Daoy (cell line): ENCODE measurements at regions not wholly inside any gene's neighbourhood (a gene's known extent, or its start where the extent isn't known, plus 50 kb on each side); places are given as distances from the start of the nearest gene placed in this dataset.
A peak's percentile ranks its signal among the peaks of the same experiment; 100 is the strongest.
"Not testable (repeated sequence)": the region's sequence is repeated elsewhere in the genome, so short reads cannot be mapped to it uniquely, and the experiment has no call there.

Experiments
- DNase-seq: peaks from one replicate; pipeline ENCODE4 v3.0.0-alpha.2; 2015; ENCODE audit warnings: low read depth

- DNase-seq = peak; percentile 31
Measured at GRCh38 chr1:121573881-121574504, 389.2 kb downstream of the SRGAP2C start.

GRCh38 chr1:121574505-121574899 lies 389.7 kb downstream of the SRGAP2C start:
- DNase-seq = not testable (repeated sequence)

GRCh38 chr1:121582898-121583297 lies 398.1 kb downstream of the SRGAP2C start:
- not testable (repeated sequence) for DNase-seq

- DNase-seq = peak; percentile 59
Measured at GRCh38 chr1:121586369-121587229, 401.8 kb downstream of the SRGAP2C start.

- no peak for DNase-seq
Measured at GRCh38 chr1:121587230-121587569, 402.4 kb downstream of the SRGAP2C start.

- DNase-seq = peak; percentile 11
Measured at GRCh38 chr1:121587777-121588176, 403.0 kb downstream of the SRGAP2C start.

- DNase-seq = no peak
Measured at GRCh38 chr1:121594096-121594495, 409.3 kb downstream of the SRGAP2C start.

GRCh38 chr1:121595089-121595488 lies 410.3 kb downstream of the SRGAP2C start:
- no peak for DNase-seq

GRCh38 chr1:121604843-121605444 lies 420.2 kb downstream of the SRGAP2C start:
- not testable (repeated sequence) for DNase-seq

GRCh38 chr1:121607499-121607898 lies 422.7 kb downstream of the SRGAP2C start:
- not testable (repeated sequence) for DNase-seq
